Neural progenitor cell (in vitro differentiated cells): ENCODE measurements at regions not wholly inside any gene's neighbourhood (a gene's known extent, or its start where the extent isn't known, plus 50 kb on each side); places are given as distances from the start of the nearest gene placed in this dataset.

ENCODE experiments used
- DNase-seq: peaks from one replicate; pipeline ENCODE4 v3.0.0-alpha.2; 2016; ENCODE audit warnings: low spot score
- H2AFZ ChIP-seq: fragments of 200-600 bp; sonication (generic); replicated peaks from 2 replicates; pipeline ENCODE4 v1.6.1; 2016; ENCODE audit warnings: antibody characterized with exemption
- H3F3A ChIP-seq: fragments of 200-600 bp; sonication (generic); 2 replicates; pipeline ENCODE4 v1.6.1; 2016; ENCODE audit warnings: antibody characterized with exemption, low read depth
- H3K27ac ChIP-seq: fragments of 200-600 bp; sonication (generic); 2 replicates; pipeline ENCODE4 v1.5.1; 2016; ENCODE audit warnings: mild to moderate bottlenecking
- H3K27me3 ChIP-seq: fragments of 200-600 bp; sonication (generic); 2 replicates; pipeline ENCODE4 v1.6.1; 2016; ENCODE audit warnings: mild to moderate bottlenecking, moderate library complexity
- H3K36me3 ChIP-seq: fragments of 200-600 bp; sonication (generic); 2 replicates; pipeline ENCODE4 v1.5.1; 2016
- H3K4me1 ChIP-seq: fragments of 200-600 bp; sonication (generic); 2 replicates; pipeline ENCODE4 v1.6.1; 2016; ENCODE audit warnings: mixed run types
- H3K4me2 ChIP-seq: fragments of 200-600 bp; sonication (generic); 2 replicates; pipeline ENCODE4 v1.6.1; 2016
- H3K4me3 ChIP-seq: fragments of 200-600 bp; sonication (generic); 2 replicates; pipeline ENCODE4 v1.5.1; 2016
- H3K79me2 ChIP-seq: fragments of 200-600 bp; sonication (generic); 2 replicates; pipeline ENCODE4 v1.6.1; 2016; ENCODE audit warnings: low read depth
- H3K9ac ChIP-seq: fragments of 200-600 bp; sonication (generic); 2 replicates; pipeline ENCODE4 v1.6.1; 2016
- H3K9me3 ChIP-seq: fragments of 200-600 bp; sonication (generic); 2 replicates; pipeline ENCODE4 v1.5.1; 2016; ENCODE audit warnings: low read depth
- H4K20me1 ChIP-seq: fragments of 200-600 bp; sonication (generic); 2 replicates; pipeline ENCODE4 v1.6.1; 2016; ENCODE audit warnings: low read depth
- H3K27ac Mint-ChIP-seq: 3 replicates; pipeline ENCODE4 v1.8.0; 2021; ENCODE audit warnings: mixed read lengths
- H3K27me3 Mint-ChIP-seq: 2 replicates; pipeline ENCODE4 v1.8.0; 2022; ENCODE audit warnings: low read depth, mild to moderate bottlenecking, inconsistent platforms, moderate library complexity, mixed read lengths; ENCODE audit not compliant: insufficient read depth
- H3K36me3 Mint-ChIP-seq: 3 replicates; pipeline ENCODE4 v1.8.0; 2021; ENCODE audit warnings: mixed read lengths
- H3K4me1 Mint-ChIP-seq: 3 replicates; pipeline ENCODE4 v1.8.0; 2021; ENCODE audit warnings: mixed read lengths
- H3K4me3 Mint-ChIP-seq: 3 replicates; pipeline ENCODE4 v1.8.0; 2021; ENCODE audit warnings: mild to moderate bottlenecking, moderate library complexity, mixed read lengths
- H3K9me3 Mint-ChIP-seq: 3 replicates; pipeline ENCODE4 v1.8.0; 2020; ENCODE audit warnings: mixed read lengths
- CTCF ChIP-seq: fragments of 200-600 bp; sonication (generic); IDR thresholded peaks from 2 replicates; pipeline ENCODE4 v1.5.1; 2017; ENCODE audit warnings: antibody characterized with exemption, mild to moderate bottlenecking
- EZH2 ChIP-seq: fragments of 200-600 bp; sonication (generic); IDR thresholded peaks from 2 replicates; pipeline ENCODE4 v1.6.1; 2017; ENCODE audit warnings: antibody characterized with exemption, mild to moderate bottlenecking, moderate library complexity
- EZH2phosphoT487 ChIP-seq: fragments of 200-600 bp; sonication (generic); IDR thresholded peaks from 2 replicates; pipeline ENCODE4 v1.6.1; 2017; ENCODE audit warnings: antibody characterized with exemption

- Mint-ChIP-seq H3K4me3 (no peak overlapping the region), H3K27me3 (no peaks in the 10 kb centered on the region)
- no peak overlapping the region for H2AFZ ChIP-seq
Observed at GRCh38 chr4:71870456-71870855, 86.6 kb upstream of the GC start.

GRCh38 chr4:71872221-71872620 is 88.3 kb upstream of the GC start:
- no peaks in the 10 kb centered on the region for H4K20me1 ChIP-seq
- H3K27ac ChIP-seq, result no peak overlapping the region
- Mint-ChIP-seq H3K4me3 (no peak overlapping the region), H3K27ac (no peak overlapping the region), H3K9me3 (no peaks in the 10 kb centered on the region), H3K27me3 (no peaks in the 10 kb centered on the region), H3K36me3 (no peaks in the 10 kb centered on the region), H3K4me1 (peaks cover 12% of the 10 kb centered on the region)
- H3K9ac ChIP-seq, result no peak overlapping the region
- TF ChIP-seq EZH2 (no peak), EZH2phosphoT487 (no peak), CTCF (no peak)
- H3K27me3 ChIP-seq, result no peaks in the 10 kb centered on the region
- H3K4me2 ChIP-seq, result no peak overlapping the region
- peaks cover 8% of the 10 kb centered on the region for H3K4me1 ChIP-seq
- H3K4me3 ChIP-seq, result no peak overlapping the region
- H3F3A ChIP-seq, result no peaks in the 10 kb centered on the region
- H3K79me2 ChIP-seq, result no peaks in the 10 kb centered on the region
- DNase-seq, result no peak
- no peaks in the 10 kb centered on the region for H3K36me3 ChIP-seq
- H3K9me3 ChIP-seq, result no peaks in the 10 kb centered on the region
- H2AFZ ChIP-seq, result no peak overlapping the region

More at GRCh38 chr4:71870456-71870855, 86.6 kb upstream of the GC start:
- Histone ChIP-seq H3F3A (no peaks in the 10 kb centered on the region), H3K9me3 (no peaks in the 10 kb centered on the region), H4K20me1 (no peaks in the 10 kb centered on the region), H3K27me3 (no peaks in the 10 kb centered on the region), H3K27ac (no peak overlapping the region), H3K9ac (no peak overlapping the region), H3K4me3 (no peak overlapping the region), H3K4me1 (peaks cover 8% of the 10 kb centered on the region), H3K79me2 (no peaks in the 10 kb centered on the region), H3K4me2 (no peak overlapping the region), H3K36me3 (no peaks in the 10 kb centered on the region)
- Mint-ChIP-seq H3K27ac (no peak overlapping the region), H3K36me3 (no peaks in the 10 kb centered on the region), H3K4me1 (peaks cover 12% of the 10 kb centered on the region), H3K9me3 (no peaks in the 10 kb centered on the region)
- no peak for DNase-seq
- TF ChIP-seq CTCF, result no peak
- no peak for TF ChIP-seq EZH2phosphoT487
- TF ChIP-seq EZH2, result no peak

- H3K27ac ChIP-seq, result no peak overlapping the region
- no peak overlapping the region for H3K4me3 ChIP-seq
- H3K9me3 Mint-ChIP-seq, result no peaks in the 10 kb centered on the region
- H3K4me1 ChIP-seq, result peaks cover 8% of the 10 kb centered on the region
- H3F3A ChIP-seq, result no peaks in the 10 kb centered on the region
- H3K36me3 Mint-ChIP-seq, result no peaks in the 10 kb centered on the region
- H3K27ac Mint-ChIP-seq, result no peak overlapping the region
- no peak overlapping the region for H2AFZ ChIP-seq
- H3K36me3 ChIP-seq, result no peaks in the 10 kb centered on the region
- H3K4me3 Mint-ChIP-seq, result no peak overlapping the region
- H3K4me1 Mint-ChIP-seq, result peaks cover 12% of the 10 kb centered on the region
- no peaks in the 10 kb centered on the region for H3K79me2 ChIP-seq
- no peak overlapping the region for H3K9ac ChIP-seq
- no peaks in the 10 kb centered on the region for H4K20me1 ChIP-seq
- H3K27me3 Mint-ChIP-seq, result peaks cover 2% of the 10 kb centered on the region
- DNase-seq, result peak; percentile 31
- H3K4me2 ChIP-seq, result peak overlapping the region; percentile 8
- H3K27me3 ChIP-seq, result no peaks in the 10 kb centered on the region
- TF ChIP-seq CTCF (no peak), EZH2phosphoT487 (no peak), EZH2 (no peak)
- H3K9me3 ChIP-seq, result no peaks in the 10 kb centered on the region
Observed at GRCh38 chr4:71872767-71873415, 89.0 kb upstream of the GC start.
